ENCODE measurements at regions not wholly inside any gene's neighbourhood (a gene's known extent, or its start where the extent isn't known, plus 50 kb on each side); places are given as distances from the start of the nearest gene placed in this dataset.
"Not testable (repeated sequence)": the region's sequence is repeated elsewhere in the genome, so short reads cannot be mapped to it uniquely, and the experiment has no call there.

GRCh38 chr15:37427393-37427792, 327.0 kb upstream of the MEIS2 start:
- not testable (repeated sequence) for DNase-seq

- DNase-seq = no peak
Measured at GRCh38 chr15:37446921-37447320, 346.6 kb upstream of the MEIS2 start.

GRCh38 chr15:37452498-37452897, 352.1 kb upstream of the MEIS2 start:
- DNase-seq = no peak

GRCh38 chr15:37480482-37480881, 380.1 kb upstream of the MEIS2 start:
- DNase-seq = no peak

GRCh38 chr15:37481126-37481525, 380.8 kb upstream of the MEIS2 start:
- no peak for DNase-seq

GRCh38 chr15:37483779-37484178, 383.4 kb upstream of the MEIS2 start:
- no peak for DNase-seq

DNA sequence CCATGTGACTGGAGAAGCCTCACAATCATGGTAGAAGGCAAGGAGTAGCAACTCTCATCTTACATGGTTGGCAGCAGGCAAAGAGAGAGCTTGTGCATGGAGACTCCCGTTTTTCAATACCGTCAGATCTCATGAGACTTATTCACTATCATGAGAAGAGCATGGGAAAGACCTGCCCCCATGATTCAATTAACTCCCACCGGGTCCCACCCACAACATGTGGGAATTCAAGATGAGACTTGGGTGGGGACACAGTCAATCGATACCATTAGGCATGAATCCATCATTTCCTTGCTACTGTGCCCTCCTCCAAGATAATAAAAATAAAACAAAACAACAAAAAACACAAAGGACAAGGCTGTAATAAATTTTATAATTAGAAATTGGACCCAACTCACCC, 384.7 kb upstream of the MEIS2 start:
- DNase-seq = no peak

GRCh38 chr15:37490707-37491106, 390.4 kb upstream of the MEIS2 start:
- DNase-seq = no peak

DNA sequence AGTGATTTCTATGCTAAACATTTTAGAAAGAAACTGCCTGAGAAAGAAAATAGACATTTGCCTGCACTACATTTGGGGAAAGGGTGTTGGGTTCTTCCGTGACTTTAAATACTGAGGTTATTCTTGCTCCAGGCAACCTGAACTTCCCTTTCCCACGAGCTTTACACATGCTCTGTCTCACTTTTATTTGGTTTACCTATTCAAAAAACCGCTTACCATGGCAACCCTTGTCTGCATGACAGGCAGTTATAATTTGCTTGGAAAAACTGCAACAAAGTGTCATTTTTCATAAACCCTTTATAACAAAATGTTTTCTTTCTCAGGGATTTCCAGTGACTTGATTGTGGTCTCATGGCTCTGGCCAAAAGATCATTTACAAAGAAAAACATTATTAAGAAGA, 416.3 kb upstream of the MEIS2 start:
- DNase-seq = no peak

DNA sequence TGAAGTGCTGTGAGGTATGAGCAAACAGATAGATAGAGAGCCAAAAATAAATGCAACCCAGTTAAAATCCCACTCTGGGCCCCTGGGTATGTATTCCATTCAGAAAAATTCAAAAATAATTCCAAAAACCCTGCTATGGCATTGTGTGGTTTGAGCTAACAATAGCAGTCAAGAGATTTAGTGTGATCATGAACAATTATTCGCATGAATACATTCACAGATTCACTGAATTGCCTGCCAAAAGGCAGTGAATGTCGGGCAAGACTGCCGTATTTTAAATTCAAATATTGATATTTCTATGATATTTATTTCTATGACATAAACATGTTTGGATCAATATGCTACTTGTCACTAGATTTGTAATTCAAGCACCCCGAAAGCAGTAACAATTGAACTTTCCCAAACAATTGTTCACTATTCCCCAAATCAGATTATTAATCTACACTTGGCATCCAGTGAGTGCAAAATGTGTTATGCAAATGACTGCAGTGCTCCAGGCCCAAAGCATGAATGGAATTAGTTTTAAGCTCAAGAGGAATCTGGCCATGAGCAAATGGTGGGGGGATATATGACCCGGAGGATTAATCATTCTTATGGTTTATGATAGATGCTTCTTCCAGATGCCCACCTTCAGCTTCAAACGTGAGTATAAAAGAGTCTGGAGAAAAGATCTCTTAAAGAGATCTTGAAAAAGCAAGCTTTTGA, 417.0 kb upstream of the MEIS2 start:
- no peak for DNase-seq

DNA sequence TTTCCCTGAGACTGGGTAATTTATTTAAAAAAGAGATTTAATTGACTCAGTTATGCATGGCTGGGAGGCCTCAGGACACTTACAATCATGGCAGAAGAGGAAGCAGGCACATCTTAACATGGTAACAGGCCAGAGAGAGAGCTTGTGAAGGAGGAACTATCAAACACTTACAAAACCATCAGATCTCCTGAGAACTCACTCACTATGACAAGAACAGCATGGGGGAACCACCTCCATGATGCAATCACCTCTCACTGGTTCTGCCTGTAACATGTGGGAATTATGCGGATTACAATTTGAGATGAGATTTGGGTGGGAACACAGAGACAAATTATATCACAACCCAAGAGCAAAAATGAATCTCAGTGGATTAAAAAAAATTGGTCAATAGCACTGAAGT, 416.0 kb upstream of the TMCO5A start:
- DNase-seq = no peak

GRCh38 chr15:37520026-37520425, 414.4 kb upstream of the TMCO5A start:
- DNase-seq = no peak

- no peak for DNase-seq
Measured at GRCh38 chr15:37520882-37521281, 413.6 kb upstream of the TMCO5A start.

GRCh38 chr15:37524601-37525000, 409.8 kb upstream of the TMCO5A start:
- no peak for DNase-seq

DNA sequence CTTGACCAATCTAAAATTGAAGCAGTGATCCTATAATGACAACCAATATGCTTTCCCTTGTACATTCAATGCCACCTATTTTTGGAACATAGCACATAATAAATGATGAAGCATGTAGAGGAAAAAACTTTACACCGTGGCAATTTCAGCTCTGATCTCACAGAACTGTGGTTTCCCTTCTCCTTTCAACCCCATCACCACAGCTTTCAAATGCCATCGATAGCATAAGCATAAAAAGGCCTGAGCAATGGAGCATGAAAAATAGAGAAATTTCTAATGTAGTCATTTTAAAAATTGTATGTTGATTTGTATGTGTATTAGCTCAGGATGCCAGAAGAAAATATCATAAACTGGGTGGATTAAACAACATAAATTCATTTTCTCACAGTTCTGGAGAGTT, 406.0 kb upstream of the TMCO5A start:
- no peak for DNase-seq

GRCh38 chr15:37536967-37537605, 397.4 kb upstream of the TMCO5A start:
- DNase-seq = no peak

- no peak for DNase-seq
Measured at GRCh38 chr15:37537802-37538201, 396.6 kb upstream of the TMCO5A start.

DNA sequence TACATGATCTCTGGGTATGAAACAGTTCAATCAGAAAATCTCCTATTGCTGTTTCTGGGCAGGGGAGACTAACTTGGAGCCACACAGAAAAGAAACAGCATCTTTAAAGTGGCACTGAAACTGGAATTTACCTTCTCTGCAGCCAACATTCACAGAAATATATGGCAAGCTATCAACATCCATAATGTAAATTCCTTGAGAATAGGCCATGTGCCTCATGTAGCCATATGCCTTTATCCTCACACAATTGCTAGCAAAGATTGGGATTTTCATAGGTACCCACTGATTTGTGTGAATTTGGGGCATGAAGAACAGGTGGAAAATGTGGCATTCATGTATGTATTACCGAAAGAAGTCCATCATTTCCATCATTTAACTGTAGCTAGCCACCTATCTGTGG, 386.3 kb upstream of the TMCO5A start:
- DNase-seq = no peak

- DNase-seq = no peak
Measured at GRCh38 chr15:37550360-37551024, 383.9 kb upstream of the TMCO5A start.

- no peak for DNase-seq
Measured at GRCh38 chr15:37572401-37572800, 362.0 kb upstream of the TMCO5A start.

DNA sequence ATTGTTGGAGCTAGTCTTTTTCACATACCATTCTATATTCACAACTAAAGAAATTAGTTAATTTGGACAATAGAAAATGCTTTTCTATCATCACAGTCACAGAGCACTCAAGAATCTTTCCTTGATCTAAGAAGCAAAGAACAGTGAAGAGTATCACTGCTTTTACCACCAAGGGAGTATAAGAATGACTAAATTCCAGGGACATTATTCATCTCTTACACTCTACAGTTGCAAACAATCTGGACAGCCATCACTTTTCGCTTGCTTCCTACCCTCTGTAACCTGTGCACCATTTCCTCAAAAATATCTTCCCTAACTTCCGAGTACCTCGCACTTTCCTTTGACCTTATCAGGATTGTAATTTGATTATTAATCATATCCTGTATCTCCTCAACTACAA, 359.5 kb upstream of the TMCO5A start:
- no peak for DNase-seq

- DNase-seq = no peak
Measured at GRCh38 chr15:37576952-37577351, 357.5 kb upstream of the TMCO5A start.

DNA sequence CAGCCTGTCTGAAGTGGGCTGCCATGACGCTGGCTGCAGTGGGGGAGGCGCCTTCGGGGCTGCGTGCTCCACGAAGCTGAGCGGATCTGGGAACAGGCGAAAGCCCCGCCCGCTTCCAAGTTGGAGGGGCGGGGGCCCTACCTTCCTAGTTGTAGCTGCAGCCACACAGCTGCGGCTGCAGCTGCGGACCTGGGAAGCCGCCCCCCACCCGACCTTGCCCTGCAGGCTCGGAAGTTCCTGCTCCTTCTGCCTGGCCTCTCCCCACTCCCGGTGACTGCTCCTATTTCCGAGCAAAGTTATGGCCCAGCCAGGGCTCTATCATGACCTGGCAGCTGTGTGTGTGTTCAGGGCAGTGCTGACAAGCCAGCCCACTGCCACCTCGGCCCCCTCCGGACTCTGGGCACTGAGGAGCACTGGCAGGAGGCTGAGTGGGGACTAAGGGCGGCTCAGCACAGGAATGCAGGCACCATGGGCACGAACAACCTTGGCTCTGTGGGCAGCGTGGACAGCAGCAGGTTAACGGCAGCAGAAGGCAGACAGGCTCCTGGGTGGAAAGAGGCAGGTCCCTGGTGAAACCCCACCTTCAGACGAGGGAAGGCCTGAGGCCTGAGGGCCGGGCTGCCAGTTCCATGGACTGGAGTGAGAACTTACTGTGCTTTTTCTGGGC, 352.4 kb upstream of the TMCO5A start:
- no peak for DNase-seq

DNA sequence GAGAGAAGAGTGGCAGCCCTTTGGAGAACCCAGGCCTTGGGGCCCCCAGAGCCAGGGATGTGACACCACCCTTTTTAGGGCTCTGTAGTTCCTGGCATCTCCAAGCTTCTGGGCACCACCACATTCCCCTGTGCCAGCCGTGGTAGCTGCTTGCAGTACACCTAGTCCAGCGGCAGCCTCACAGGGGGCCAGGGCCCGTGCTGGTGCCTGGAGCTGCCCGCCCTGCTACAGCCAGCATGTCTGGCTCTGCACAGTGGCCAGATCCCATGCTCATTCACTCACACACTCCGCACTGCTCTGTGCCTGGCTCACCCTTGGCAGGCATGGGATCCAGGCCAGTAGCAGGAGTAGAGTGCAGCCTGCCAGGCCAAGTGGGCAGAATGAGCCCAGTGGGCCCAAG, 351.6 kb upstream of the TMCO5A start:
- DNase-seq = no peak

Measured in activated CD4-positive, alpha-beta T cell treated with anti-CD3 and anti-CD28 coated beads, Interleukin-2, amount 50 U/mL, for 16 hours (primary cell).